HG03103 (cell line): ENCODE measurements at regions not wholly inside any gene's neighbourhood (a gene's known extent, or its start where the extent isn't known, plus 50 kb on each side); places are given as distances from the start of the nearest gene placed in this dataset.
"Not testable (repeated sequence)": the region's sequence is repeated elsewhere in the genome, so short reads cannot be mapped to it uniquely, and the experiment has no call there.

Experiments
- ATAC-seq: cut with Tn5 transposase; IDR thresholded peaks from one replicate; pipeline ENCODE4 v1.9.1; 2021; ENCODE audit warnings: low read depth; ENCODE audit not compliant: unreplicated experiment

DNA sequence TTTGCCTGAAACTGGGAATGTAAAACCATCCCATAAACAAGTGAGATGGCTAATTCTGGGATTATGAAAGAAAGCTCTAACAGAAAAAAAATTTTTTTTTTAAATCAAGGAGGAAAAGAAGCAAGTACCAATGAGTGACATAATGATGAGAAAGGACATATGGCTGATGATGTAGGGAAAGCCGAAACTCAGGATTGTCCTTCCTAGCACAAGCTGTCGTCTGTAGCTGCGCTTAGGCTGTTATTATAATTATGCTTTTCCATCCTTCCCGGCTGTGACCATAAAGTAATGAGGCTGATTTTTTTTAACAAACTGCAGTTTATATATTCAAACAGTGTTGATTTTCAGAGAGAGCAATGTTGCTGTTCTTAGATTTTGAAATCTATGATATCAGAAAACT, 209.8 kb upstream of the NOCT start:
- ATAC-seq = no peak

DNA sequence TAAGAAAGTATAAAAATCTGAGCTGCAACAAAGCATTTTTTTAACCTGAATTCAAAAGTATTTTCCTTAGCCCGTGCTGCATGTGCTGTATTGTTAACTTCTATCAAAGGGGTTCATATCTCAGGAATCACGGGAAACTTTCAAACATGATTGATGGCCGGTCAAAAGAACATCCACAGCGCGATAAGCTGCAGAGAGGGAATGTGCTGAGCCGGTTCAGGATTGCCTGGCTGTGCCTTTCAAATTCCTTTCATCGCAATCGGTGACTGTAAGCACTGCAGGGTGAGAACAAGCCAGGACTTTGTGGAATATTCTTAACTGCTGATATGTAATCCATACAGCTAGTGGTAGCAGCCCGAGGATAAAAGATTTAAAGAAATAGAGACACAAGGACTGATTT, 210.9 kb upstream of the NOCT start:
- no peak for ATAC-seq

DNA sequence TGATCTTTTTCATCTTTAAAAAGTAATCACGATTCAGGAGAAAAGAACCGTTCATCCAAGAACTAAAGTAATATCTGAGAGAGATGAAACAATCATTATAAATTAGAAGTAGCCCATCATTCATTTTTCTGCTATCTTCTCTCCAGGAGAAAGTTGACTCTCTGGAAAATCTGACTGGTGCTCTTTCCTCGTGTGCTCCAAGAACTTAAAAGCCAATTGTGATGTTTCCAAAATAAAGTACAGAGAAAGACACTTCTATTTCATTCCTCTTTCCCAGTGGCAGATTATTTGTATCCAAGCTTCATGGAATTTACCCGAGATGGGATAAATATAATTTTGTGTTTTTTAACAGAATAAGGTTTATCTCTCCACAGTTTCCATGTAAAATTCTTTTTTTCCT, 212.5 kb upstream of the NOCT start:
- ATAC-seq = no peak

DNA sequence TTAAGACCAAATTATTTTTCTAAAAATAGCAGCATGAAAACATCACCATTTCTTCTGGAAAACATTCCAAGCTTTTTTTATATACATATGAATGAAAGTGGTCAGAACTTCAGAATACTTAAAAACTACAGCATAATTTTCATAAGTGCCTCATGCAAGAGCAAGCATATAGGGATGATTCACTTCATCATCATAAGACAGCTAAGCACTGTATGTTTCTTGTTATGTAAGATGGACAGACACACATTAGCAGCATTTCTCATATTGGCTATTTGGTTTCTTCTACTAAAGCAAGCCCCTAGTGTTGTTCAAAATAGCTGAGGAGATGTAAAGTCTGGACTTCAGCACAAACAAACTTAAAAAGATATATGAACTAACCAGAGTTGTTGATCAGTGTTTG, 213.1 kb upstream of the NOCT start:
- ATAC-seq = no peak

DNA sequence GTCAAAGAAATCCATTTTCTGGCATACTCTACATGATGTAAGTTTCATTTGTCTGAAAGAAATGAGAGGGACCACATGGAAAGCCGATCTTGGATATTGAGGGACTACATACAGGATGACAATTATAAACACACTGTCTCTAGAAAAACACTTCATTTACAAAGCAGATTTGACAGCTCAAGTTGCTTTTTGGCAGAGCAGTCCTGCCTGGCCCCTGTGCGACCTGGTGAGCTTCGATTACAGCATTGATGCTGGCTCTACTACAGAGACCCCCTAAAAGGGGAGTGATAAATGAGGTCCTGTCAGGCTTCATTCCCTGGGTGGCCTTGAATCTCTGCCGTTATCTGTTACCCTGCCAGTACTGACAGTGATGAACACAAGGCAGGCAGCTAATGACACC, 215.2 kb upstream of the NOCT start:
- ATAC-seq = no peak

DNA sequence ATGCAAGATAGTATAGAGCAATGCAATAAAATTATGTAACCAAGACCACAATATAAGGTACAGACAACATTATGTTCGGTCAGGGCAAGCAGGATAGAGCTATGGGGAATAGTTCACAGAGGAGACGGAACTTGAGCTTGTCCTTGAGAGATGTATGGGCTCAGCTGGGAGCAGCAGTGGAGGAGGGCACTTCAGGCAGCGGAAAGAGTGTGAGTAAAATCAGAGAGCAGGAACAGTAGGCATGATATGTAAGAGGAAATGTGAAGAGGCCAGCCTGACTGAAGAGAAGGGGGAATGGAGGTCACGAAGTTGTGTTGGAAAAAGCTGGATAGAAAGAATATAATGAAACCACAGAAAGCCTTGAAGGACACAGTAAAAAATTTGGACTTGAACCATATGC, 217.2 kb upstream of the NOCT start:
- no peak for ATAC-seq

DNA sequence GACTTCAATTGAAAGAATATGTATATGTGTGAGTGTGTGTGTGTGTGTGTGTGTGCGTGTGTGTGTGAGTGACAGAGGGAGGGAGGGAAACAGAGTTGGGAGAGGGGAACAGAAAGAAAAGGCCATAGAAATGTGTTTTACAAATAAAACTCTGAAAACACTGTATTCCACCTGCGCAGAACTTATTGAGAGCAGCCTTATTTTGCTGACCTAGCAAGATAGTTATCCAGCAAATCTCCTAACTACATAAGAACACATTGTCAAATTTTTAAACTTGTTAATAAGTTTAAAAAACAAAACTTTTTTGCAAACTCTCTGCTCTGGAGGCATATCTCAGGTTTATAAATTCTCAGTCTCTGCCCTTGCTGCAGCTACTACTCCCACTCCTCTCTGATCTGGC, 217.9 kb upstream of the NOCT start:
- ATAC-seq = no peak

DNA sequence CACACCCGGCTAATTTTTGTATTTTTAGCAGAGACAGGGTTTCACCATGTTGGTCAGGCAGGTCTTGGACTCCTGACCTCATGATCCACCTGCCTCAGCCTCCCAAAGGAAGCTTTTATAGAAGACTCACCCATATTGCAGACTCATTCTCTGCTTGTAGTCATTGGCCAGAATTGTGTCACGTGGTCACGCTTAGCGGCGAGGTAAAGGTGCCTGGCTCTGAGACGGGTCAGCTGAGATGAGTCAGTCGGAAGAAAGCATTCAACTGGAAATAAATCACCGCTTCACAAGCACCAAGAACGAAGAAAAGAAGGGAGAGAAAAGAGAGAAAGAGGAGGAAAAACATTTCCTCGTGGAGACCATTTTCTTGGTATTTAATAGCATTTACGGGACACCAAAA, 218.8 kb upstream of the NOCT start:
- no peak for ATAC-seq

DNA sequence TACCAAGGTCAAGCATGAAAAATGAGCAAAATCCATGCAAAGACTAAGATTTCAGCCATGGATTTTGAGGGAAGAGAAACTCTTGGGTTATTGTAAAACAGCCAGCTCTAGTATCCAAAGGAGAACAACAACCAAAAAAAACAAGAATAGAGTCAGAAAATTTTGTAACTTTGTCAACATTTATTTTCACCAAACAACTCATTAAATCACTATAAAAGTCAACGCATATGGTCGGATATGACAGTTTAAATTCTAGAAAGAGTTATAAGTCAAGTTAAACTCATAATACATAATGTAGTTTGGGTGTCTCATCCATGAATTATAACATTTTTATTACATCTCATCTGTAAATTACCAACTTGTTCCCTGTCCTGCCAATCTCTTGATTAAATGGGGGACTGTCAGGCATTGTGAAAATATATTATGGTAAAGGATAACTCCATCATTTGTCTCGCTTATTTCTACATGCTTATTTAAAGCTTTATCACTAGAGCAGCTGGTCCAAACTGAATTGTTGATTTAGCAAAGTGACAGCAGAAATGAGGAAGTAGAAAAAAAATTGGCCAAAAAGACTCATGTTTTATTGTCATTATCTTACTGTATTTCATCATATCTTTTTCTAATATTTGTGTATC, 224.8 kb upstream of the NOCT start:
- ATAC-seq = no peak

DNA sequence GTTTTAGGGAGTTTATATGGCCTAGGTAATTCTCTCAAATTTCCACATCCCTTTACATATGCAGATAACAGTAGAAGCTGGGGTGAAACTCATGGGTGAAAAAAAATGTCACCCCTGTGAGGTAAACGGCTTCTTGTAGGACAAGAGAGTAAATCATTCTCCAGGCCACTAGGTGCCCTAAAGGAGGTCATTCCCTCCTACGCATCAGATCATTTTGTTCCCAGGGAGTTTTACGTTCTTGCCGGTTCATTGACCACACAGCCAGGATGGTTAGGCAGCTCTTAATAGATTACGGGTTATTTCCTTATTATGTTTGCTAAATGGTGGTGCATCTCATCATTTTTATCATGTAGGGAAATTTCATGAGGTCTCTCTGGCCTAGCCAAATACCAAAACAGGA, 225.8 kb upstream of the NOCT start:
- no peak for ATAC-seq

DNA sequence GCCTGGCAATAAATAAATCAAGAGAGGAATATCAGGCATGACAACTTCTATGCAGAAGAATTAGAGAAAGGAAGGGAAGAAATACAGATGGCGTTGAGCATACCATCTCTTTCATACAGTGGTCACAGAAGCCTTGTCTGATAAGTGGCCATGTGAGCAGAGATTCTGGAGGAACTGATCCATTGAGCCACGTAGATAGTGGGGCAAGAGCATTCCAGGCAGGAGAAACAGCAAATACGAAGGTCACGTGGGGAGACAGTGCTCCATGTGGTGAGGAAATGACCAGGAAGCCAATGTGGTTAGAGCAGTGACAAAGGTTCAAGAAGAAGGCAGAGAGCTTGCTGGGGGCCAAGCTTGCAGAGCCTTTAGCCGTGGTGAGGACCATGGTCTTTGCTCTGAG, 226.7 kb upstream of the NOCT start:
- ATAC-seq = no peak

DNA sequence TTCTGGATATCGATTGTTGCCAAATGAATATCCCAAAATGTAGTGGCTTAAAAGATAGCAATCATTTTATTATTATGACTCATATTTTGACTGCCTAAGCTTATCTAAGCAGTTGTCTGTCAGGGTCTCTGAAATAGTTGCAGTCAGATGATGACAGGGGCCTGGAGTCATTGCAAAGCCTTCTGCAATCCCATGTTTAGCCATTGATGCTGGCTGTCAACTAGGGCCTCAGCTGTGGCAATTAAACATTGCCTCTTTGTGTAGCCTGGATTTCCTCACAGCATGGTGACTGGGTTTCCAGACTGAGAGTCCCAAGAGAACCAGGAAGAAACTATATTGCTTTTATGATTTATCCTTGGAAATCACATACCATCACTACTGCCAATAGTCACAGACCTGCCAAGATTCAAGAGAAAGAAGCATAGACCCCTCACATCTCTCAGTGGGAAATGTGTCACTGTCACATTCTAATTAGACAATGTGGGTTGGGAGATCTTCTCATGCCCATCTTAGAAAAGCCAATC, 227.3 kb upstream of the NOCT start:
- ATAC-seq = no peak

DNA sequence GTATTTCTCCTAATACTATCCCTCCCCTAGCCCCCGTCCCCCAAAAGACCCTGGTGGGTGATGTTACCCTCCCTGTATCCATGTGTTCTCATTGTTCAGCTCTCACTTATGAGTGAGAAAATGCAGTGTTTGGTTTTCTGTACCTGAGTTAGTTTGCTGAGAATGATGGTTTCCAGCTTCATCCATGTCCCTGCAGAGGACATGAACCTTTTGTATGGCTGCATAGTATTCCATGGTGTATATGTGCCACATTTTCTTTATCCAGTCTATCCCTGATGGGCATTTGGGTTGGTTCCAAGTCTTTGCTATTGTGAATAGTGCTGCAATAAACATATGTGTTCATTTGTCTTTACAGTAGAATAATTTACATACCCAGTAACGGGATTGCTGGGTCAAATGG, 235.8 kb upstream of the NOCT start:
- not testable (repeated sequence) for ATAC-seq

DNA sequence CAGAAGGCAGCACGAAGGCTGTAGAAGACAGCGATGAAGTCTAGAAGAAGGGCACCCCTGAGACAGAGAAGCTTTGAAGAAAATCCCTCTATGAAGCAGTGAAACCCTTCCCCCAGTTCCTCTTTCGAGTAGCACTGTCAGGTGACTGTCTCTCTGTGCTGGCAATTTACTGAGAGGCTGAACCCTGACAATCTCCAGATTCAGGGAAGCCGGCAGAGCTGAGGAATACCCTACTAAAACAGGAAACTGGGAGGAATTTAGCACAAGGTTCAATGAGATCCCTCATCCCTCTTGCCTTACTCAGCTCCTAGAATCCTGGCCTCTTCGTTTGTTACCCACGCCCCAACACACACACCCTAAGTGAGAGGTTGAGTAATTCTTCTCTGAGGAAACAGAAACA, 239.7 kb upstream of the NOCT start:
- ATAC-seq = peak; percentile 81

DNA sequence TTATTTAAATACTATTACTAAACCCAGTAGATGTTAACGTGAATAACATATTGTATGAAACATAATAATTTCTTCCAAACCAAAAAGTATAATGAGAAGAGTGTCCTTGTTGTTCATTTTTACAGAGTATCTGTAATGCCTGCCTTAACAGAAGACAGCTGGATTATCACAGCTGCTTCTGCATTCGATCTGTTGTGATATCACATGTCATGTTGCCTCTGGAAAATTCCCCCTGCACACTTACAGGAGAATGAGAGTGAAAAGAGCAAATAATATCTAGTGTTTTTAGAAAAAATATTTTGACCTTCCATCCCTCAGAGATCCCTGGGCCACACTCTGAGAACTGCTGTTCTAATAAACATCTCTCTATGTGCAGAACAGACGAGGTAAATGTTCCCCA, 240.1 kb upstream of the NOCT start:
- peak; percentile 15 for ATAC-seq

DNA sequence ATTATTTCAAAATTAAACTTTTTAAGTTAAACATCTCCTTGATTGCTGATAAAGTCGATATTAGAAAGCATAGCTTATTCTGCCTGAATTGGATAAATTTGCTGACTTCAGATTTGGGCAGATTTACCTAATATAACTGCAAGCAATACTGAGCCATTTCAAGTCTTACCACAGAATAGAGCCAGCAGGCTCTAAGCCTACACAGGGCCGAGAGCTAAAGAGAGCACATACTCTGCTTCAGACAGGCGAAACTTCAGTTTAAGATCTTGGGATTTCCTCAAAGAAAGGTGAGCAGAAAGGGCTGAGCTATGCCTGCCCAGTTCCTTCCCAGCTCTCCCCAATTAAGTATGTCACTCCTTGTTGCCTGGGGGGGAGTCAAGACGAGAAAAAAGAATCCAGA, 240.6 kb upstream of the NOCT start:
- ATAC-seq = no peak

DNA sequence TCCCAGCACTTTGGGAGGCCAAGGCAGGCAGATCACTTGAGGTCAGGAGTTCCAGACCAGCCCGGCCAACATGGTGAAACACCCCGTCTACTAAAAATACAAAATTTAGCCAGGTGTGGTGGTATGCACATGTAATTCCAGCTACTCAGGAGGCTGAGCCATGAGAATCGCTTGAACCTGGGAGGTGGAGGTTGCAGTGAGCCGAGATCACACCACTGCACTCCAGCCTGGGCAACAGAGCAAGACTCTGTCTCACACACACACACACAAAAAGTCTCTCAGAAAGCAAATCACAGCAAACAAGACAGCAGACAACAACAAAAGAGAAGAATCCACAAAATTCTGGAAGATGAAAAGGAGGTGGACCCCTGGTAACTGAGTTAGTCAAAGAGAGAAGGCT, 241.5 kb upstream of the NOCT start:
- ATAC-seq = not testable (repeated sequence)

DNA sequence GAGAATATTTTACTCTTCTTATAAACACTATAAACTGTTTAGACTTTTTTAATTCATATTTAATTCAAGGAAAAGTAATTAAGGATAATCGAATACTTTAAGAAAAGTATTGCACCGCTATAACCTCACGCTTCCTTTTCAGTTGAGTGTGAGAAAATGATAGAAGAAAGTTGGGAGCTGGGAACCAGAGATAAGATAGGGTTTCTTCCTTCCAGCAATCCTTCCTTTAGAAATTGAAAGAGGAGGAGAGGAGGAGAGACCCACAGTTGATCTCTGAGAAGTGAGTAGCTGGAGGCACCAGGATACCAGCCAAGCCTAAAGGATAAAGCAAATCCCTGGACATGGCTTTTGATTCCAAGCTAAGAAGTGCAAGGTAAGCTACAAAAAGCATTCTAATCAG, 242.3 kb upstream of the NOCT start:
- no peak for ATAC-seq

DNA sequence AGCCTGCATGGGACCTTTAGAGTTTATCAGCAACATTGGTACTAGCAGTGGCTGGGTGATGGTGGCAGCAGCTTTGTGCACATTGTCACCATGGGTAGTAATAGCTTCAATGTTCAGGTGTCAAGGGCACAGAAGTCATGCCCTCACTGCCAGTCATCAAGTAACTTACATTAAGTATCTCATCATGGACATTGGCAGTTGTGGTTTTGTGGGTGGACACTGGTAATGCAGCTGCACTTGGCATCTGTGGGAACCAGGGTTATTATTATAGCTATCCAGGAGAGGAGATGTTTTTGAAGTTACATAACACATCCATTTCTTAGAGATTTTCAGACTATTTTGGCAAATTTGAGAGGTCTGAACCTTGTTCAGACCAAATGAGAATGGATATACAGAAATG, 243.2 kb upstream of the NOCT start:
- ATAC-seq = no peak

DNA sequence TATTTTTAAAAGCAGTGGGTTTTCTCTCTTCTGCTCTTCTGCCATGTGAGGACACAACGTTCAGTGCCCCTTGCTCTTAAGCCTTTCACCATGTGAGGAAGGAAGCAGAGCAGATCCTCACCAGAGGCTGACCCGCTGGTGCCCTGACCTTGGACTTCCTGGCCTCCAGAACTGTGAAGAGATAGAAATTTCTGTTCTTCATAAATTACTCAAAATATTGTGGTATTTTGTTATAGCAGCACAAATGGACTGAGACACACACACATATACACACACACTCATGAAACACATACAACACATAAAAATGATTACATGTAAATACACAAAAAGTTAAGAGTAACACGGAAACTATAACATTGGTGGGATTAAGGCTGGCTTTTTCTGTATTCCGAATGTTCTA, 244.8 kb upstream of the NOCT start:
- no peak for ATAC-seq

DNA sequence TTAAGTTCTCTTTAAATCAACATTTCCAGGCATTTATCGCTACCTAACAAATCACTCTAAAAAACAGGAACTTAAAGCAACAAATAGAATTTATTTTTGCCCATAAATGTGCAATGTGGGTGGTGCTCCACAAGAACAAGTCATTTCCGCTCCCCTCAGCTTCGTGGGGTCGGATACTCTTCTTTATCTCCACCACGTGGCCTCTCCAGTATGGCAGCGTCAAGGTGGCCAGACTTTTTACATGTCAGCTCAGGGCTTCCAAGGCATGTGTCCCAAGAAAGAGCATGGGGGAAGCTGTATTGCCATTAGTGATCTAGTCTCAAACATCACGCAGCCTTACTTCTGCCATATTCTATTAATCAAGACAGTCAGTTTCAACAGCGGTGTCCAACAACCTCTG, 249.2 kb upstream of the NOCT start:
- ATAC-seq = no peak

DNA sequence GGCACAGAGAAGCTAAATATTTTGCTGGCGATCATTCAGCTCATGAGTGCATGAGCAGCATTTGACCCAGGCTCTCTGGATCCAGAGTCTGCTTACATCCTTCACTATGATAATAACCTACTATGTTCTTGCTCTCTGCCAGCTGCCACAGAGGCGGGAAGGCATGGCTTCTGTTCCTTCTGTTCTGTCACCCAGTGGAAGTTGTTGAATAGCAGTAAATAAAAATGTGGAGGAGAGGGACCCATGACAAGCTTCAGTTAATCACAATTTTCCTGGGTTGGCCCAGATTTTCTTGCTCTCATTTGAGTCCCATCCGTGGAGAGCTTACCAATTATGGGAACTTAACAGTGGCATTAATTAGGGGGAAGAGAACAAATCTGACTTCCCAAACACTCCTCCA, 250.1 kb upstream of the NOCT start:
- no peak for ATAC-seq

DNA sequence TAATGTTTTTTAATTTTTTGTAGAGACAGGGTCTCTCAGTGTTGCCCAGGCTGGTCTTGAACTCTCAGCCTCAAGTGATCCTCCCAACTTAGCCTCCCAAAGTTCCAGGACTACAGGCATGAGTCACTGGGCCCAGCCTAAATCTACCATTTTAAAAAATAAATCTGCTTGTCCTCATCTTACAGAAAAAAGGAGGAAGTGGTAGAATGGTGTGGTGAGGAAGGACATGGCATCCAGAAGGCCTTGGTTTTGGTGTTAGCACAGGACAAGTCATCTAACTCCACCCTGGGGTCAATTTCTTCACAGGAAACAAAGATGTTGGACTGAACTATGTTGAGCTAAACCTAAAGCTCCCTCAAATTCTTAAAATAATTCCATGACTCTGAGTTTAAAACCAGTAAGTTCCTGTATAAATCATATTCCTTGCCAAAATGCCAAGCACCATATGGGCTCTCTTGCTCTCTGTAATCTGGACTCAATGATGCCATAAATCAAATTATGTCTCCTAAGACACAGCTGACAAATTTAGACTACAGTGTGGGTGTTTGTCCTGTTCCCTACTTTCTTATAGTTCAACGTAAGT, 253.9 kb upstream of the NOCT start:
- no peak for ATAC-seq
